ENCODE measurements at regions not wholly inside any gene's neighbourhood (a gene's known extent, or its start where the extent isn't known, plus 50 kb on each side); places are given as distances from the start of the nearest gene placed in this dataset.

- TF ChIP-seq REST (IDR thresholded peaks at IDR 0.05; ENCODE audit: borderline replicate concordance) (no peak), CTCF (IDR thresholded peaks at IDR 0.05; ENCODE audit: poor library complexity, severe bottlenecking) (no peak), POLR2AphosphoS5 (IDR thresholded peaks at IDR 0.05) (no peak)
Observed at GRCh38 chr2:66899648-66900047, 464.7 kb downstream of the MEIS1 start.
